Neural cell (in vitro differentiated cells): ENCODE measurements at regions not wholly inside any gene's neighbourhood (a gene's known extent, or its start where the extent isn't known, plus 50 kb on each side); places are given as distances from the start of the nearest gene placed in this dataset.

Experiments
- H2AFZ ChIP-seq: fragments of 200-600, 300-800 bp; sonication (generic), shearing (Covaris generic); 2 replicates; pipeline ENCODE4 v1.6.0; 2014; ENCODE audit warnings: low read depth, mild to moderate bottlenecking, antibody characterized with exemption, low read length, moderate library complexity
- H3F3A ChIP-seq: fragments of 200-600 bp; shearing (Covaris generic); 2 replicates; pipeline ENCODE4 v1.6.1; 2016; ENCODE audit warnings: mild to moderate bottlenecking, moderate library complexity, mixed read lengths, antibody characterized with exemption, low read length; ENCODE audit not compliant: insufficient read depth, poor library complexity, severe bottlenecking
- H3K27ac ChIP-seq: fragments of 200-600, 300-800 bp; sonication (generic), shearing (Covaris generic); 2 replicates; pipeline ENCODE4 v1.5.1; 2014; ENCODE audit warnings: mild to moderate bottlenecking, low read length, moderate library complexity
- H3K27me3 ChIP-seq: fragments of 300-800, 200-600 bp; sonication (generic), shearing (Covaris generic); 2 replicates; pipeline ENCODE4 v1.6.0; 2014; ENCODE audit warnings: mild to moderate bottlenecking, low read depth, low read length, moderate library complexity; ENCODE audit not compliant: insufficient read depth
- H3K36me3 ChIP-seq: fragments of 300-800, 200-600 bp; sonication (generic), shearing (Covaris generic); 2 replicates; pipeline ENCODE4 v1.5.1; 2014; ENCODE audit warnings: mild to moderate bottlenecking, antibody characterized with exemption, low read length, moderate library complexity; ENCODE audit not compliant: insufficient read depth
- H3K4me2 ChIP-seq: fragments of 300-800, 200-600 bp; sonication (generic), shearing (Covaris generic); 2 replicates; pipeline ENCODE4 v1.6.0; 2014; ENCODE audit warnings: mild to moderate bottlenecking, low read length
- H3K4me3 ChIP-seq: fragments of 300-800, 200-600 bp; sonication (generic), shearing (Covaris generic); 2 replicates; pipeline ENCODE4 v1.5.1; 2014; ENCODE audit warnings: mild to moderate bottlenecking, low read length, moderate library complexity
- H3K79me2 ChIP-seq: fragments of 200-600 bp; shearing (Covaris generic); replicated peaks from 2 replicates; pipeline ENCODE4 v1.6.0; 2014; ENCODE audit warnings: mild to moderate bottlenecking, low read length, moderate library complexity; ENCODE audit not compliant: insufficient read depth
- H3K9ac ChIP-seq: fragments of 300-800, 200-600 bp; sonication (generic), shearing (Covaris generic); 2 replicates; pipeline ENCODE4 v1.6.1; 2016; ENCODE audit warnings: mild to moderate bottlenecking, low read length, mixed read lengths
- H3K9me2 ChIP-seq: fragments of 200-600 bp; shearing (Covaris generic); 2 replicates; pipeline ENCODE4 v1.6.1; 2016; ENCODE audit warnings: mild to moderate bottlenecking, low read length, mixed read lengths; ENCODE audit not compliant: insufficient read depth
- H3K9me3 ChIP-seq: fragments of 200-600, 300-800 bp; sonication (generic), shearing (Covaris generic); 2 replicates; pipeline ENCODE4 v1.6.1; 2016; ENCODE audit warnings: mild to moderate bottlenecking, mixed run types, low read length, moderate library complexity, mixed read lengths
- H4K20me1 ChIP-seq: fragments of 200-600 bp; shearing (Covaris generic); 2 replicates; pipeline ENCODE4 v1.6.1; 2016; ENCODE audit warnings: mild to moderate bottlenecking, mixed run types; ENCODE audit not compliant: insufficient read depth
- CTCF ChIP-seq: fragments of 450-650 bp; IDR thresholded peaks from 2 replicates; pipeline ENCODE4 v1.5.1; 2014; ENCODE audit warnings: antibody characterized with exemption, mild to moderate bottlenecking, moderate library complexity; ENCODE audit not compliant: poor library complexity, severe bottlenecking
- EP300 ChIP-seq: fragments of 450-650 bp; conservative IDR thresholded peaks from 2 replicates; pipeline ENCODE4 v1.6.1; 2014; ENCODE audit warnings: antibody characterized with exemption, mild to moderate bottlenecking, moderate library complexity; ENCODE audit not compliant: poor library complexity, severe bottlenecking
- EZH2 ChIP-seq: fragments of 200-600, 300-800 bp; shearing (Covaris generic), sonication (generic); IDR thresholded peaks from 2 replicates; pipeline ENCODE4 v1.6.1; 2014; ENCODE audit warnings: antibody characterized with exemption, low read length, borderline replicate concordance, mild to moderate bottlenecking; ENCODE audit not compliant: insufficient read depth, poor library complexity, severe bottlenecking
- MXI1 ChIP-seq: fragments of 450-650 bp; conservative IDR thresholded peaks from 2 replicates; pipeline ENCODE4 v1.6.1; 2014; ENCODE audit warnings: antibody characterized with exemption, mild to moderate bottlenecking; ENCODE audit not compliant: poor library complexity, severe bottlenecking
- POLR2AphosphoS5 ChIP-seq: IDR thresholded peaks from 2 replicates; pipeline ENCODE4 v1.6.1; 2012
- RAD21 ChIP-seq: fragments of 450-650 bp; conservative IDR thresholded peaks from 2 replicates; pipeline ENCODE4 v1.6.1; 2014; ENCODE audit warnings: antibody characterized with exemption, mild to moderate bottlenecking, moderate library complexity
- REST ChIP-seq: IDR thresholded peaks from 2 replicates; pipeline ENCODE4 v1.6.1; 2012; ENCODE audit warnings: borderline replicate concordance
- SMC3 ChIP-seq: fragments of 450-650 bp; conservative IDR thresholded peaks from 2 replicates; pipeline ENCODE4 v1.6.1; 2014; ENCODE audit warnings: antibody characterized with exemption, mild to moderate bottlenecking, moderate library complexity; ENCODE audit not compliant: poor library complexity
- TAF1 ChIP-seq: IDR thresholded peaks from 2 replicates; pipeline ENCODE4 v1.6.1; 2012; ENCODE audit warnings: low read depth

- TF ChIP-seq RAD21 (no peak), SMC3 (no peak), MXI1 (no peak), CTCF (no peak), TAF1 (no peak), REST (no peak), EZH2 (no peak), POLR2AphosphoS5 (no peak), EP300 (no peak)
- Histone ChIP-seq H3K27ac (no peak overlapping the region), H3K4me3 (no peak overlapping the region), H3K9me3 (no peaks in the 10 kb centered on the region), H4K20me1 (no peaks in the 10 kb centered on the region), H3K9me2 (no peaks in the 10 kb centered on the region), H3K4me2 (no peak overlapping the region), H2AFZ (no peak overlapping the region), H3F3A (no peaks in the 10 kb centered on the region), H3K79me2 (no peaks in the 10 kb centered on the region), H3K27me3 (no peaks in the 10 kb centered on the region), H3K9ac (no peak overlapping the region), H3K36me3 (no peaks in the 10 kb centered on the region)
Observed at GRCh38 chr2:12361506-12361905, 355.2 kb upstream of the TRIB2 start.

- Histone ChIP-seq H3K27ac (no peak overlapping the region), H3K9me2 (no peaks in the 10 kb centered on the region), H3K9ac (no peak overlapping the region), H3K9me3 (no peaks in the 10 kb centered on the region), H3K4me2 (no peak overlapping the region), H3K27me3 (no peaks in the 10 kb centered on the region), H2AFZ (no peak overlapping the region), H3K4me3 (no peak overlapping the region), H3K79me2 (no peaks in the 10 kb centered on the region), H3F3A (no peaks in the 10 kb centered on the region), H3K36me3 (no peaks in the 10 kb centered on the region), H4K20me1 (no peaks in the 10 kb centered on the region)
- TF ChIP-seq CTCF (no peak), REST (no peak), TAF1 (no peak), RAD21 (no peak), SMC3 (no peak), POLR2AphosphoS5 (no peak), EZH2 (no peak), EP300 (no peak), MXI1 (no peak)
Observed at GRCh38 chr2:12363138-12363537, 353.6 kb upstream of the TRIB2 start.
